DOHH2 (cell line): ENCODE measurements at regions not wholly inside any gene's neighbourhood (a gene's known extent, or its start where the extent isn't known, plus 50 kb on each side); places are given as distances from the start of the nearest gene placed in this dataset.

ENCODE experiments used
- CTCF ChIP-seq: fragments of 200-600 bp; sonication (generic); IDR thresholded peaks from one replicate; pipeline ENCODE4 v1.5.1; 2014; ENCODE audit warnings: antibody characterized with exemption, mild to moderate bottlenecking, low read depth, low read length; ENCODE audit not compliant: poor library complexity, severe bottlenecking
- EZH2phosphoT487 ChIP-seq: fragments of 200-600 bp; sonication (generic); IDR thresholded peaks from 2 replicates; pipeline ENCODE4 v1.6.1; 2017; ENCODE audit warnings: borderline replicate concordance, mild to moderate bottlenecking, antibody characterized with exemption, low read length, moderate library complexity, mixed read lengths

- TF ChIP-seq CTCF (no peak), EZH2phosphoT487 (no peak)
These were observed 284.7 kb downstream of the CYP26B1 start for GRCh38 chr2:71862921-71863320.
